Activated CD8-positive, alpha-beta memory T cell treated with anti-CD3 and anti-CD28 coated beads, Interleukin-2, amount 50 U/mL, for 48 hours (primary cell): ENCODE measurements at regions not wholly inside any gene's neighbourhood (a gene's known extent, or its start where the extent isn't known, plus 50 kb on each side); places are given as distances from the start of the nearest gene placed in this dataset.

Experiments used
- DNase-seq: peaks from one replicate; pipeline ENCODE4 v3.0.0-alpha.2; 2020

- no peak for DNase-seq
Observed at GRCh38 chr20:60484316-60484715, 526.1 kb downstream of the CDH26 start.

DNA sequence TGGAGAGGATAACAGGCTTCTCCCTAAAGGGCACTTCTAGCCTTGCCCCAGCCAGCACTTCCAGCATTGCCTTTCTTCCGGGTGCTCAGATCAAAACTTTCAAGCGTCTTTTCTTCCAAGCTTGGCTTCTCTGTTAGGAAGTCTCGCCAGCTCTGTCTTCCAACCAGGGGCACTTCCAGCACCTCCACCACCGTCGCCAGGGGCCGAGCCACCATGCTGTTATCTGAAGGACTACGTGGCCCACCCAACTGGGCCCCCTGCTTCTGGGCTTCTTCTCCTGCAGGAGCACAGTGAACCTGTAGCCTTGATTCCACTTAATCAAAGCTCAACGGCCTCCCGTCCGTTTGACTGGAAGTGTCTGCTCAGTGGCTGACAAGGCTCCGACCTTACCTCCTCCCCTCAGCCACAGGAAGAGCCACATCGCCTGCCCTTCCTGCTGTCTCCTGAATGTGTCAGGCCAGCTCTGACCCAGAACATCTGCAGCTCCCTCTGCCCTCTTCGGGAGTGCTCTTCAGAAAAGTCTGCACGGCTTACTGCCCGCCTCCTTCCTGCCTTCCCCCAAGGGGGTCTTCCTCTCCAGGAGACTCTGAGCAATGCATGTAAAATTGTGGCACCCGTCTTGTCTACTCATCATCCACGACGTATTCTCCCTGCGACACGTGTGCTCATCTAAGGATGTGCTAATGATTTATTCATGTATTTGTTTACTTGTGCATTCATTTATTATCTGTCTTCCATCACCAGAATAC lies 527.0 kb downstream of the CDH26 start:
- DNase-seq = no peak

- DNase-seq = no peak
Observed at GRCh38 chr20:60486315-60486714, 528.1 kb downstream of the CDH26 start.

DNA sequence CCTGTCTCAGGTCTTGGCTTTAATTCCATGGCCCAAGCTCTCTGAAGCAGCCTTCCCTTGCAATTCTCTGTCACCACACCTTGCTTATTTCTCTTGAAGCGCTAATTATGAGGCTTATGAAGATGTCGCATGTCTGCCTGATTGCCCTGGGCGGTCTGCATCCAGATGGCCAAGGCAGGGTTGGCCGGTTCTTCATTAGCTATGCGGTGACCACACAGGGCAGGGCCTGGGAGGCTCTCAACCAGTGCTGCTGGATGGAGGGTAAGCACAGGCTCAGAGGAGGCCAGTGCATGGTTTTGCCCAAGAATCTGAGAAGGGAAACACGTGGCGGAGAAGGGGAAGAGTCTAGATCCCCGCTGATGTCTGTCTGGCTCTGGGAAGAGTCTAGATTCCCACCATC lies 528.7 kb downstream of the CDH26 start:
- no peak for DNase-seq

DNA sequence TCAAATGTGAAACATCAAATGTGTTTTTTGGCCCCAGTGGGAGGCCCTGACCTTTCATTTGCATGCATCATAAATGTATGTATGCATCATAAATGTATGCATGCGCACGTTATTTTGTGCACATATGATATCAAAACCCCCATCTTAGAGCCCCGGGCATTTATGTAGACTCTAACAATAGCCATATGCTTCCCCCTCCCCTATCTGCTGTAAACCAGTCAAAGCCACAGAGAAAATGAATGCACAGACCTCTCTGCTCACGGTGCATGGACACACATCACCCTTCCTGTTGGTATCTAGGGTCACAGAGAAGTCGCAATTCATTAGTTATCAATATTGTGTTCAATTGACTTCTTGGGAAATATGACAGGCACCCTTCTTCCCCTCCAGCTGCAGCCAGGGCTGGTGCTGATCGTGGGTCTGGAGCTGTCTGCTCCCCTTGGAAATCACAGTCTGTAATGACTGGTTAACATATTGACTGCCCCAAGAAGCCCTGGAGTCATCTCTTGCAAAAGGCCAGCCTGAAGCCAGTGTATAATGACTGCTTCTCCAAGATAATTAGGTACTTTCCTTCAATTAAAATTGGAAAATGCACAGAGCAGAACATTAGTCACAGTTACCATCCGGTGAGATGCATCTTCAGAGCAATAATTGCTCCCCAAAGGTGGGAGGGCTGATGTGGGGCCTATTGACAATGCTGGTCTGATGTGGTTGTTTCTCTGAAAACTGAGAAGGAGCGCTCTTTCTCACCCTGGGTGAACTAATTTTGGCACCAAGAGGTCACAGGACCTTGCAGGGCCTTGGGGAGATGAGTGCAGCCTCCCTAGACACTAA lies 532.2 kb downstream of the CDH26 start:
- DNase-seq = no peak

DNA sequence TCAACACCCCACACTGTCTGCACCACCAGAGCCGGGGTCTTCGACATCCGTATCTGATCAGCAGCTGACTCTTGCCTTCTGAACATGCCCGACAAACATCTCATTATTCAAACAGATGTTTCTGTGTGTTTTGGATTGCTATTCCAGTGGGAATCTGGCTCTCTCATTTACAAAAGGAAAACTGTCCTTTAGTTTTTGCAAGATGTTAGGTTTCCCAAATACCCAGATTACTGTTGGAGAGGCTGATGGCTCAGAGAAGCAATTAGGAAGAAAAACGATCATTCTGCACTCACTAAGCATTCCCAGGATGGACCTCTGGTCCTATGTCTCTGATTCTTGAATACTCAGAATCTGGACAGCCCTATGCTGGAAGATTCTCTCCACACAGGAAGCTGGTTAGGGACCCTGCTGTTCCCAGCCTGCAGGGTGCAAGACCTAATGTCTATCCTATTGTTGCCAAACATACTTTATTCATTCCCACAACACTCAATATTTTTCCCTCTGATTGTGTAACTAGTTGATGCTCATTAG lies 532.9 kb downstream of the CDH26 start:
- DNase-seq = no peak

- no peak for DNase-seq
Observed at GRCh38 chr20:60494476-60494875, 536.3 kb downstream of the CDH26 start.

GRCh38 chr20:60497298-60498035 lies 539.2 kb downstream of the CDH26 start:
- DNase-seq = no peak

DNA sequence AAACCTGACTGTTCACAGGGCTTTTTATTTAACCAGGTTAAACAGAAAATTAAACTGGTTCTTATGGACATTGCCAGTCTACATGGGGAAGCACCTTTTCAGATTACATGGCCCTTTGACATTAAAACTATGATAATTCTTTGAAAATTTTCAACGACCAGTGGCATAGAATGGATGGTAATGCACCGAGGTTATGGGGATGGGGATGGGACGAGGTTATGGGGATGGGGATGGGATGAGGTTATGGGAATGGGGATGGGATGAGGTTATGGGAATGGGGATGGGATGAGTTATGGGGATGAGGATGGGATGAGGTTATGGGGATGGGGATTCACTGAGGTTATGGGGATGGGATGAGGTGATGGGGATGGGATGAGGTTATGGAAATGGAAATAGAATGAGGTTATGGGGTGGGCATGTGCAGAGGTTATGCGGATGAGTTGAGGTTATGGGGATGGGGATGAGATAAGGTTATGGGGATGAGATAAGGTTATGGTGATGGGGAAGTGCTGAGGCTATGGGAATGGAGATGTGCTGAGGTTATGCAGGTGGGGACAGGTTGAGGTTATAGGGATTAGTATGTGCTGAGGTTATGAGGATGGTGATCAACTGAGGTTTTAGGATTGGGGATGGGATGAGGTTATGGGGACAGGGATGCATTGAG lies 541.9 kb downstream of the CDH26 start:
- no peak for DNase-seq

- no peak for DNase-seq
Observed at GRCh38 chr20:60501048-60501447, 542.8 kb downstream of the CDH26 start.

DNA sequence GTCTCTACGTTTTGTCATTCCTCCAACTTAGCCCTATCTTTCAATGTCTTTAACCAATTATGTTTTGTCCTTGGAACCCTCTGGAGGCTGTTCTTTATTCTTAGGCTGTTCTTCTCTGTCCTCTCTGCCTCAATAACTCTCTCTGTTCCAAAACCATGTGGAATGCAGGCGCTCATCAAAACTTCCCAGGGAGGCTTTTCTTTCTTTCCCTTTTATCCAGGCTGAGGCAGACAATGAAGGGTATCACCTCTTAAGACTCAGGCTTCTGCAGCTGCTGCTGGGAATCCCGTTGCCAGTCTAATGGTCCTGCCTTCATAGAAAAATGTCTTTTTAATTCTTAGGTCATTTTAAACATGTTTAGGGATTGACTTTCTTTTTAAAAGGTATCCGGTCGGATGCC lies 544.7 kb downstream of the CDH26 start:
- DNase-seq = no peak

- no peak for DNase-seq
Observed at GRCh38 chr20:60505423-60505822, 547.2 kb downstream of the CDH26 start.

- no peak for DNase-seq
Observed at GRCh38 chr20:60506061-60506460, 547.8 kb downstream of the CDH26 start.

GRCh38 chr20:60507087-60507694 lies 549.0 kb downstream of the CDH26 start:
- no peak for DNase-seq

- no peak for DNase-seq
Observed at GRCh38 chr20:60509407-60509806, 551.2 kb downstream of the CDH26 start.

GRCh38 chr20:60510356-60510755 lies 552.1 kb downstream of the CDH26 start:
- no peak for DNase-seq

DNA sequence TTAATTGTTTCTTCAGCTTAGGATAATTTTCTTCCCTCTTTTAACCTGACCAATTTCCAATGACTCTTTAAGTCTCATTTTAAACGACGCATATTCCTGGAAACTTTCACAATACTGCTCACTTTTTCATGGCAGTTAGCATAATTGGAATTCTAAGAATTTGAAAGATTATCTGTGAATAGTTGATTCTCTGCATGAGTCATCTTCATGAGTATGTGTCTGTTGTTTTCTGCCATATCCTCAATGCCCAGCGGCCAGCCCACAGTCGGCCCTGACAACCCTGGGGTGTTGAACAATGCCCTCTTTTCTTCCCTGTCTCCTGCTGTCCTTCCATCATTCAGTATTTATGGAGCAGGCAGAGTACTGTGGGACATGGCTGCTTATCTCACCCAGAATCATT lies 554.2 kb downstream of the CDH26 start:
- no peak for DNase-seq

- DNase-seq = no peak
Observed at GRCh38 chr20:60513141-60513540, 554.9 kb downstream of the CDH26 start.

DNA sequence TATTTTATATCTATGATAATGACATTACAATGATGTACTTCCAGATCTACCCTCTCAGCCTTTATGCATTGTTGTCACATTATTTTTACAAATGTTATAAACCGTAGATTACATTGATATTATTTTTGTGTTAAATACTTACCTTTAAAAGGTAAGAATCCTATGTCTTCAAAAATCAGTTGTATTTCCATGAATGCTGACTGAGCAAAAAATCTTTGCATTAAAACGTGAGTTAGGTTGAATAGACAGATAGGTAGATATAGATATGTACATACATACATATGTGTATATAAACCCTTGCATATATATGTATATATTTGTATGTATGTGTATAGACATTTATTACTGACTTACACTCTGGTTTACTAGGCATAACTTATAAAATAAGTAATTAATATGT lies 558.2 kb downstream of the CDH26 start:
- DNase-seq = no peak

- no peak for DNase-seq
Observed at GRCh38 chr20:60518022-60518421, 559.8 kb downstream of the CDH26 start.

- no peak for DNase-seq
Observed at GRCh38 chr20:60525397-60525796, 567.2 kb downstream of the CDH26 start.

DNA sequence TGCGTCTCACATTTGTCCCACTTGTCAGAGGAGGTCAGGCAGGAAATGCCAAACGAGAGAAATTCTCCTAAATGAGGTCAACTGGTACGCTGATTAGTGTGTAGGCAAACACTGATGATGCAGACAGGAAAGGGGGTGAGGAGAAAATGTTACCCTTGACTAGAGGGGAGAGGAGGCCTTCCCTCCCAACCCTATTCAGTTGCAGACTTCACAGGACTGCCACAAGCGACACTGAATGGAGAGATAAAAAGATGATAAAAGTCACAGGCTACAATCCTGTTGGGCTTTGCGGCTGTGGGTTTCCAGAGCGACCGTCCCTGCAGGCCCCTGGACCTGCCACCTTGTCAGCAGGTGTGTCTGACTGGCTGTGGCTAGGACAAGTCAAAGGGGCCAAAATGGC lies 569.4 kb downstream of the CDH26 start:
- no peak for DNase-seq
